K562 (cell line): ENCODE measurements at regions not wholly inside any gene's neighbourhood (a gene's known extent, or its start where the extent isn't known, plus 50 kb on each side); places are given as distances from the start of the nearest gene placed in this dataset.

ENCODE experiments used
- ATAC-seq: fragments of 200-7000 bp; cut with Tn5 transposase; 3 replicates; pipeline ENCODE4 v1.9.1; 2020; ENCODE audit warnings: moderate library complexity
- BruUV-seq: library from RNA; stranded (reverse); fragments of 400-500 nt; replicated peaks from 2 replicates; lab custom pipeline; 2021; lab: Mats Ljungman, UMichigan
- CTCF ChIA-PET: fragments of 300-600 bp; formaldehyde crosslinking; extraction: SDS; loops from one replicate; lab custom pipeline; 2021; ENCODE audit warnings: low intra/inter-chr PET ratio; lab: Yijun Ruan, JAX
- POLR2A ChIA-PET: fragments of 300-600, 350-650 bp; sonication (Branson Sonifier 250); formaldehyde crosslinking; extraction: SDS; loops from one replicate; lab custom pipeline; 2021; ENCODE audit warnings: antibody characterized with exemption, inconsistent platforms; lab: Yijun Ruan, JAX
- DNase-seq, 4 experiments: peaks; one replicate each; pipeline versions ENCODE4 v3.0.0 to v3.0.0-alpha.2; 2011 to 2018; ENCODE audit warnings: low spot score in 3 of 4, mixed read lengths in 3 of 4; ENCODE audit errors: extremely low read depth in 1 of 4
- FAIRE-seq: peaks from 2 replicates; lab custom pipeline; 2011; peaks lifted over from hg19 to GRCh38; lab: Jason Lieb, UNC
- H2AFZ ChIP-seq: 2 replicates; pipeline ENCODE4 v1.6.0; 2011; ENCODE audit warnings: low read depth, low read length, control low read depth, inconsistent platforms
- H3K27ac ChIP-seq: fragments of 200-600 bp; 3 replicates; pipeline ENCODE4 v1.8.0; 2011; ENCODE audit warnings: low read depth, mild to moderate bottlenecking, control low read depth, inconsistent platforms, low read length, moderate library complexity, mixed read lengths; ENCODE audit errors: extremely low read depth
- H3K27me3 ChIP-seq, 2 experiments: fragments of 300-600 bp in 1 of 2; 2 replicates in 1 of 2; 3 replicates in 1 of 2; pipeline versions ENCODE4 v1.6.0 to v1.8.0; 2011; ENCODE audit warnings: inconsistent platforms in 2 of 2, low read length in 2 of 2, mild to moderate bottlenecking in 1 of 2, mixed read lengths in 1 of 2, moderate library complexity in 1 of 2; ENCODE audit not compliant: control insufficient read depth in 2 of 2, insufficient read depth in 2 of 2
- H3K36me3 ChIP-seq: fragments of 300-600 bp; 3 replicates; pipeline ENCODE4 v1.8.0; 2011; ENCODE audit warnings: mild to moderate bottlenecking, low read length, inconsistent platforms; ENCODE audit not compliant: control insufficient read depth, insufficient read depth
- H3K4me1 ChIP-seq, 2 experiments: fragments of 200-600 bp in 1 of 2; replicated peaks in 1 of 2; 2 replicates in 1 of 2; 3 replicates in 1 of 2; pipeline versions ENCODE4 v1.5.1 to v1.8.0; 2011; ENCODE audit warnings: inconsistent platforms in 2 of 2, low read length in 2 of 2, mild to moderate bottlenecking in 1 of 2, mixed read lengths in 1 of 2, moderate library complexity in 1 of 2; ENCODE audit not compliant: control insufficient read depth in 2 of 2, insufficient read depth in 2 of 2
- H3K4me2 ChIP-seq: 2 replicates; pipeline ENCODE4 v1.6.1; 2011; ENCODE audit warnings: low read length, control low read depth, inconsistent platforms, mixed read lengths; ENCODE audit not compliant: insufficient read depth
- H3K4me3 ChIP-seq: fragments of 200-600 bp; sonication (generic), shearing (Covaris generic); 2 replicates; pipeline ENCODE4 v1.5.1; 2016; ENCODE audit warnings: control low read depth, inconsistent platforms
- H3K79me2 ChIP-seq: fragments of 200-600 bp; 3 replicates; pipeline ENCODE4 v1.8.0; 2011; ENCODE audit warnings: low read length, inconsistent platforms; ENCODE audit not compliant: control insufficient read depth, insufficient read depth
- H3K9ac ChIP-seq, 2 experiments: 2 replicates each; pipeline versions ENCODE4 v1.6.0 to v1.6.1; 2011; ENCODE audit warnings: low read depth in 2 of 2, low read length in 2 of 2, control low read depth in 1 of 2, inconsistent platforms in 1 of 2, mild to moderate bottlenecking in 1 of 2, mixed read lengths in 1 of 2; ENCODE audit not compliant: insufficient read depth in 1 of 2
- H3K9me1 ChIP-seq: one replicate; pipeline ENCODE4 v1.6.0; 2011; ENCODE audit warnings: inconsistent platforms, mild to moderate bottlenecking, low read length, moderate library complexity; ENCODE audit not compliant: control insufficient read depth, insufficient read depth
- H3K9me3 ChIP-seq: replicated peaks from 2 replicates; pipeline ENCODE4 v1.5.1; 2011; ENCODE audit warnings: low read depth, low read length, inconsistent platforms; ENCODE audit not compliant: control insufficient read depth, insufficient read depth
- H4K20me1 ChIP-seq: replicated peaks from 2 replicates; pipeline ENCODE4 v1.6.1; 2011; ENCODE audit warnings: low read length, inconsistent platforms, mixed read lengths; ENCODE audit not compliant: control insufficient read depth, insufficient read depth
- CBFA2T2 ChIP-seq: fragments of 450-650 bp; conservative IDR thresholded peaks from 2 replicates; pipeline ENCODE4 v1.6.1; 2017; ENCODE audit warnings: mild to moderate bottlenecking
- CBX8 ChIP-seq: fragments of 200-600 bp; sonication (generic); IDR thresholded peaks from 2 replicates; pipeline ENCODE4 v1.6.1; 2012; ENCODE audit warnings: borderline replicate concordance, mixed run types, low read depth, mild to moderate bottlenecking, moderate library complexity, mixed read lengths, low read length, control low read depth, inconsistent platforms; ENCODE audit not compliant: poor library complexity, severe bottlenecking; ENCODE audit errors: extremely low read depth
- CSDE1 ChIP-seq, 2 experiments: fragments of 450-650 bp; IDR thresholded peaks; 2 replicates each; pipeline ENCODE4 v1.6.1; 2016; ENCODE audit warnings: mild to moderate bottlenecking in 1 of 2
- ETV6 ChIP-seq, 3 experiments: fragments of 150-350 bp in 1 of 3; sonication (generic) in 1 of 3; formaldehyde crosslinking in 1 of 3; IDR thresholded peaks; 2 replicates each; pipeline versions ENCODE4 v1.6.1 to v1.8.0; 2014 to 2022; ENCODE audit warnings: borderline replicate concordance in 2 of 3, low read depth in 2 of 3, antibody characterized with exemption in 1 of 3, low read length in 1 of 3, mild to moderate bottlenecking in 1 of 3, missing genetic modification reagents in 1 of 3
- GATA2 ChIP-seq: sonication (generic); formaldehyde crosslinking; IDR thresholded peaks from 2 replicates; pipeline ENCODE4 v1.4.0; 2020; ENCODE audit warnings: mild to moderate bottlenecking, missing genetic modification reagents
- HNRNPLL ChIP-seq: fragments of 200-400 bp; formaldehyde crosslinking; IDR thresholded peaks from 2 replicates; pipeline ENCODE4 v1.6.1; 2017; ENCODE audit warnings: low read length, low read depth, mild to moderate bottlenecking; ENCODE audit not compliant: poor library complexity, severe bottlenecking
- KDM4B ChIP-seq, 2 experiments: fragments of 450-650 bp in 1 of 2; sonication (generic) in 1 of 2; IDR thresholded peaks; 2 replicates each; pipeline ENCODE4 v1.6.1; 2016 to 2017; ENCODE audit warnings: borderline replicate concordance in 2 of 2, antibody characterized with exemption in 1 of 2, low read depth in 1 of 2, mild to moderate bottlenecking in 1 of 2
- NBN ChIP-seq: fragments of 450-650 bp; IDR thresholded peaks from 2 replicates; pipeline ENCODE4 v1.6.1; 2016; ENCODE audit warnings: low read depth, mild to moderate bottlenecking
- PHF20 ChIP-seq: fragments of 450-650 bp; IDR thresholded peaks from 2 replicates; pipeline ENCODE4 v1.6.1; 2018; ENCODE audit not compliant: partially characterized antibody
- RB1 ChIP-seq: fragments of 450-650 bp; IDR thresholded peaks from 2 replicates; pipeline ENCODE4 v1.6.1; 2017; ENCODE audit warnings: low read depth, mild to moderate bottlenecking
- RBM22 ChIP-seq: fragments of 200-400 bp; formaldehyde crosslinking; IDR thresholded peaks from 2 replicates; pipeline ENCODE4 v1.6.1; 2018; ENCODE audit warnings: low read length, low read depth; ENCODE audit not compliant: poor library complexity, severe bottlenecking
- RHOXF2B ChIP-seq: fragments of 250-450 bp; sonication (Bioruptor Pico); conservative IDR thresholded peaks from 2 replicates; pipeline ENCODE4 v1.5.1; 2021
- TCF7 ChIP-seq: sonication (generic); IDR thresholded peaks from 2 replicates; pipeline ENCODE4 v1.6.1; 2016; ENCODE audit warnings: antibody characterized with exemption, borderline replicate concordance
- TEAD2 ChIP-seq: fragments of 450-650 bp; IDR thresholded peaks from 2 replicates; pipeline ENCODE4 v1.6.1; 2016; ENCODE audit warnings: missing genetic modification characterization, control low read depth, missing compliant biosample characterization
- ZBTB1 ChIP-seq: sonication (generic); formaldehyde crosslinking; IDR thresholded peaks from 2 replicates; pipeline ENCODE4 v1.8.1; 2023; ENCODE audit warnings: missing genetic modification reagents, low read depth, mild to moderate bottlenecking, borderline replicate concordance
- ZBTB34 ChIP-seq: fragments of 250-450 bp; sonication (Bioruptor Pico); IDR thresholded peaks from 2 replicates; pipeline ENCODE4 v1.8.0; 2021; ENCODE audit warnings: mild to moderate bottlenecking, moderate library complexity
- ZKSCAN3 ChIP-seq: fragments of 250-450 bp; sonication (Bioruptor Pico); IDR thresholded peaks from 2 replicates; pipeline ENCODE4 v1.4.0; 2020
- WGBS: fragments of 100-300 bp; shearing (Covaris generic); methylation state at CpG from one replicate; pipeline ENCODE4 v1.1.6; 2016; ENCODE audit warnings: low coverage, mixed read lengths; ENCODE audit not compliant: insufficient coverage; ENCODE audit errors: missing lambda C conversion rate; 5-methylcytosine and 5-hydroxymethylcytosine counted together
- in situ Hi-C: fragments of 300-500 bp; cut with MboI; formaldehyde crosslinking; loops from 4 replicates; pipeline ENCODE4 v1.15.0; 2018; ENCODE audit warnings: inconsistent platforms, mixed read lengths
- intact Hi-C: fragments of 100-400 bp; cut with micrococcal nuclease; formaldehyde crosslinking; loops from 2 replicates; pipeline ENCODE4 v1.14.2; 2022

GRCh38 chr9:84173961-84174360, 166.6 kb downstream of the SLC28A3 start:
- DNase-seq: no peak
- ATAC-seq: no peak
- Histone ChIP-seq H3K27me3 (peaks cover 0 to 5% of the 10 kb centered on the region in 2 experiments; a peak in 1 of 5 replicates), H3K36me3 (no peaks in the 10 kb centered on the region), H3K4me3 (no peak overlapping the region), H3K9ac (no peak overlapping the region), H3K27ac (no peak overlapping the region), H3K9me3 (no peaks in the 10 kb centered on the region), H2AFZ (no peak overlapping the region), H3K4me1 (no peaks in the 10 kb centered on the region; a peak in 1 of 5 replicates), H3K4me2 (no peak overlapping the region), H3K79me2 (no peaks in the 10 kb centered on the region), H3K9me1 (no peaks in the 10 kb centered on the region), H4K20me1 (no peaks in the 10 kb centered on the region)
- 25% methylated on average over 2 of the region's 2 CpGs for WGBS
- no peak for FAIRE-seq
- TF ChIP-seq KDM4B (IDR thresholded peaks at IDR 0.05; ENCODE audit: borderline replicate concordance in 2 of 2, low read depth in 1 of 2) (no peak), ZKSCAN3 (CRISPR knock-in tag) (no peak), ZBTB1 (CRISPR knock-in tag) (no peak), TEAD2 (tag) (no peak), CSDE1 (IDR thresholded peaks at IDR 0.05) (no peak), CBFA2T2 (no peak), RB1 (no peak), TCF7 (no peak), RHOXF2B (CRISPR knock-in tag) (no peak), PHF20 (no peak), RBM22 (no peak), CBX8 (no peak), ETV6 (IDR thresholded peaks at IDR 0.05; ENCODE audit: borderline replicate concordance in 1 of 2, low read depth in 2 of 2, low read length in 1 of 2) (no peak), ETV6 (CRISPR knock-in tag; IDR thresholded peaks at IDR 0.05; ENCODE audit: borderline replicate concordance) (no peak), ZBTB34 (no peak), NBN (no peak), HNRNPLL (no peak), GATA2 (CRISPR knock-in tag) (no peak)
- in situ Hi-C loops: no loop called here
- CTCF ChIA-PET: no interaction called here
- no TSS peak for BruUV-seq
- intact Hi-C loops: loop anchor here (1.0 to 5.0 kb wide), 2 partner anchors 236 to 252 kb away; partner anchors contain the start of gene KIF27
- POLR2A ChIA-PET: no interaction called here
